ENCODE measurements at regions not wholly inside any gene's neighbourhood (a gene's known extent, or its start where the extent isn't known, plus 50 kb on each side); places are given as distances from the start of the nearest gene placed in this dataset.

DNA sequence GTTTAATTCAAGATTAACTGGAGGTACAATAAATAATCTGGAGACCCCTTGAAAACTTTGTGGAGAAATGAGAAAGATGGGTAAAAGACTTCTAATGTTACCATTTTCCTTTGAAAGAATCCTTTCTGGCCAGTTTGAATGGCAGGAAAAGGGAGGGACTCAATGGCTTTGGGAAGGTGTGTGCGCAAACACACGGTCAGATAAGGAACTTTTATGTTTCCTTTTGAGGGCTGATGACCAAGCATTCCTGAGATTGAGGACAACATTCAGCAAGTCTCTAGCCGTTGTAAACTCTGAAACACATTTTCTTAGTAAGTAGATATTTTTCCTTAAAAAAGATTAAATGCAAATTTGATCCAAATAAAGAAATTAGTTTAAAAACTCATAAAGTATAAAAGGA lies 909.7 kb upstream of the TENM4 start:
- ChIA-PET POLR2A (no interaction called here), CTCF (no interaction called here)
- H3K27me3 ChIP-seq (ENCODE audit: control insufficient read depth, insufficient read depth, low read length): no peaks in the 10 kb centered on the region
- TF ChIP-seq, protein P1, sequence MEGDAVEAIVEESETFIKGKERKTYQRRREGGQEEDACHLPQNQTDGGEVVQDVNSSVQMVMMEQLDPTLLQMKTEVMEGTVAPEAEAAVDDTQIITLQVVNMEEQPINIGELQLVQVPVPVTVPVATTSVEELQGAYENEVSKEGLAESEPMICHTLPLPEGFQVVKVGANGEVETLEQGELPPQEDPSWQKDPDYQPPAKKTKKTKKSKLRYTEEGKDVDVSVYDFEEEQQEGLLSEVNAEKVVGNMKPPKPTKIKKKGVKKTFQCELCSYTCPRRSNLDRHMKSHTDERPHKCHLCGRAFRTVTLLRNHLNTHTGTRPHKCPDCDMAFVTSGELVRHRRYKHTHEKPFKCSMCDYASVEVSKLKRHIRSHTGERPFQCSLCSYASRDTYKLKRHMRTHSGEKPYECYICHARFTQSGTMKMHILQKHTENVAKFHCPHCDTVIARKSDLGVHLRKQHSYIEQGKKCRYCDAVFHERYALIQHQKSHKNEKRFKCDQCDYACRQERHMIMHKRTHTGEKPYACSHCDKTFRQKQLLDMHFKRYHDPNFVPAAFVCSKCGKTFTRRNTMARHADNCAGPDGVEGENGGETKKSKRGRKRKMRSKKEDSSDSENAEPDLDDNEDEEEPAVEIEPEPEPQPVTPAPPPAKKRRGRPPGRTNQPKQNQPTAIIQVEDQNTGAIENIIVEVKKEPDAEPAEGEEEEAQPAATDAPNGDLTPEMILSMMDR (IDR thresholded peaks at IDR 0.05; ENCODE audit: low read depth, low read length): no peak
- no peak overlapping the region for H3K4me3 ChIP-seq (ENCODE audit: low read depth, low read length)
- no peak overlapping the region for H3K27ac ChIP-seq (ENCODE audit: low read depth, low read length)
- no peak for DNase-seq (ENCODE audit: low read depth, low spot score)
- H3K9me3 ChIP-seq (ENCODE audit: control insufficient read depth, insufficient read depth, low read length): no peaks in the 10 kb centered on the region

DNA sequence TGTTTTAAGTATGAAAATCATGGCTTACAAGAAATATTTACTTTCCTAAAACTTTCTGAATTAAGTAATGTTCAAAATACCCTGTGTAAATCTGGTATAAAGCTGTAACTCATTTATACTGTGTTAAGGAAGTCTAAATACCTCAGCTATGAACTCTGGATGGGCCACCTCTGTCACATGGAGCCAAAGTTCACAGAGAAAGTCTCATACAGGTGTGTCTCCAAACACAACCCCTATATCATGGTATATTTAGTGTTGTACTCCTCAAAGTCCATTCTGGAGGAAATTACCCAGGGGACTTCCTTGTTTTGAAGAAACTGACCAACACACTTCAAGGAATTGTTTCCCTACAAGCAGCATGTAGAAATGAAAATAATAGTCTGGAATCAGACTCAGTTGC lies 909.2 kb upstream of the TENM4 start:
- H3K4me3 ChIP-seq (ENCODE audit: low read depth, low read length): no peak overlapping the region
- DNase-seq (ENCODE audit: low read depth, low spot score): no peak
- ChIA-PET CTCF (no interaction called here), POLR2A (no interaction called here)
- no peak overlapping the region for H3K27ac ChIP-seq (ENCODE audit: low read depth, low read length)
- TF ChIP-seq, protein P1 (IDR thresholded peaks at IDR 0.05; ENCODE audit: low read depth, low read length): no peak
- no peaks in the 10 kb centered on the region for H3K9me3 ChIP-seq (ENCODE audit: control insufficient read depth, insufficient read depth, low read length)
- no peaks in the 10 kb centered on the region for H3K27me3 ChIP-seq (ENCODE audit: control insufficient read depth, insufficient read depth, low read length)

DNA sequence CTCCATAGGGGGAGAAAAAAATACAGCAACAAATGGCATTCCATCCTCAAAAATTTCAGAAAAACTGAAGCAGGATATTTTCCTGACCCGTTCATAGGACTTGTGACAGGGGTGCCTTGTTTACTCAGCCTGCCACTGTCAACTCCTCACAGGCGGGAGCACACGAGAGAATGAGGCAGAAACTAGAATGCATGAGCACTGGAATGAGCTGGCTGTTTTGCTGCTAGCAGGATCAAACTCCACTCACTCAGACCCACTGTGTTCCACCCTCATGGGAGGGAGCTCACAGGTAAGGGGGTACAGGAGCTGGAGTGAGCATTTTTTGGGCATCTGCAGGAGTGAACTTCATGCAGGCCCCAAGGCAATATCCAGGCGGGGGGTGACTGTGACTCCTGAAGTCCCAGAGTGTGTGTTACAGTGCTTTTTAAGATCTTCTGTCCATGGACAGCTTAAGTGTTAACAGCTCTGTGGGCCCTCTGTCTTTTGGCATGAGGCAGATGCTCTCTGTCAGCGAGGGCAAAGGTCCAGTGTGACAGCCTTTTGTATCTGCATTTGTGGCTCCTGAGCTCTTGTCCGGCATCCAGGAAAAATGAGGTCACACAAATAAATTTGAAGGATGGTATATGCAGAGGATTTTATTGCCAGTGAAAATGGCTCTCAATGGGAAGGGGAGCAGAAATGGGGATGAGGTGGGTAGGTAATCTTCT lies 905.7 kb upstream of the TENM4 start:
- POLR2A ChIA-PET: no interaction called here
- no peak overlapping the region for H3K4me3 ChIP-seq (ENCODE audit: low read depth, low read length)
- CTCF ChIA-PET: no interaction called here
- DNase-seq (ENCODE audit: low read depth, low spot score): no peak
- H3K27me3 ChIP-seq (ENCODE audit: control insufficient read depth, insufficient read depth, low read length): no peaks in the 10 kb centered on the region
- no peak overlapping the region for H3K27ac ChIP-seq (ENCODE audit: low read depth, low read length)
- TF ChIP-seq, protein P1 (IDR thresholded peaks at IDR 0.05; ENCODE audit: low read depth, low read length): no peak
- no peaks in the 10 kb centered on the region for H3K9me3 ChIP-seq (ENCODE audit: control insufficient read depth, insufficient read depth, low read length)

DNA sequence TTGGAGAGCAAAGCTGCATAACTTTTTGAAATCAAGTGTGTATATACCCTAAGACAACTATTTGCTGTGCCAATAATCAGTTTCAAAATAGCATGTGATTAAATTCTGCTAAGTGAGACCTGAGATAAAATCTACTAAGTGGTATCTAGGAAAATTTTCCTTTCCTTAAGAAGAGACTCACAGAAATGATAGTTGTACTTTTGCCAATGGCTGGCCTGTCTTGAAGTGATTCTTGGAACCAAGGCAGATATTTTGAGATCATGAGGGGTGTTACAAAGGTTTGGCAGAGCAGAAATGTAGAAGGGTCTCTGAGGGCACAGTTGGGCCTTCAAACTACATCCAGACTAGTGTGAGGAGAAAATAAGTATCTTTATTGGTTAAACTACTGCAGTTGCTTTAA lies 902.6 kb upstream of the TENM4 start:
- CTCF ChIA-PET: no interaction called here

DNA sequence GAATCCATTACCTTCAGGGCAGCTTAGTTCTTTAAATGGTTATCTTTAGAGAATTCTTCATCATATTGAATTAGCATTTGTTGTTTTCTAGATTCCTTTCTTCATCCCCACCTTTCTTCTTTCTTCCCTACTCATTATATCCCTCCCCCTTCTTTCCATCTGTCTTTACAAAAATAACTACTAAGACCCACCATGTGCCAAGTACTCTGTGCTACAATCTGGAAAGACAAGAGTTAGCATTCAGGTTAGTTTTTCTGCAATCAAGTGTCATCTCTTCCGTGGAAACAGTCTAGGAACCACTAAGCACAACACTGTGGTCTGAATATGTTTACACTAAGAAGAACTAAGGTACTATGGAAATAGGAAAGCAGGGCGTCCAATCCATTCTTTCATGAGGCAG lies 897.4 kb upstream of the TENM4 start:
- no peaks in the 10 kb centered on the region for H3K9me3 ChIP-seq (ENCODE audit: control insufficient read depth, insufficient read depth, low read length)
- CTCF ChIA-PET: no interaction called here
- DNase-seq (ENCODE audit: low read depth, low spot score): no peak
- H3K27ac ChIP-seq (ENCODE audit: low read depth, low read length): no peak overlapping the region
- TF ChIP-seq, protein P1 (IDR thresholded peaks at IDR 0.05; ENCODE audit: low read depth, low read length): no peak
- POLR2A ChIA-PET: no interaction called here
- no peaks in the 10 kb centered on the region for H3K27me3 ChIP-seq (ENCODE audit: control insufficient read depth, insufficient read depth, low read length)
- H3K4me3 ChIP-seq (ENCODE audit: low read depth, low read length): no peak overlapping the region

More for the DNA sequence above, 902.6 kb upstream of the TENM4 start:
- TF ChIP-seq, protein P1 (IDR thresholded peaks at IDR 0.05; ENCODE audit: low read depth, low read length): no peak
- no peaks in the 10 kb centered on the region for H3K9me3 ChIP-seq (ENCODE audit: control insufficient read depth, insufficient read depth, low read length)
- H3K4me3 ChIP-seq (ENCODE audit: low read depth, low read length): no peak overlapping the region
- POLR2A ChIA-PET: no interaction called here
- no peak overlapping the region for H3K27ac ChIP-seq (ENCODE audit: low read depth, low read length)
- H3K27me3 ChIP-seq (ENCODE audit: control insufficient read depth, insufficient read depth, low read length): no peaks in the 10 kb centered on the region
- no peak for DNase-seq (ENCODE audit: low read depth, low spot score)
